ENCODE measurements at regions not wholly inside any gene's neighbourhood (a gene's known extent, or its start where the extent isn't known, plus 50 kb on each side); places are given as distances from the start of the nearest gene placed in this dataset.

- TF ChIP-seq ZSCAN20 (CRISPR knock-in tag; IDR thresholded peaks at IDR 0.05) (no peak), GATA3 (IDR thresholded peaks at IDR 0.05; ENCODE audit: borderline replicate concordance) (no peak), RAD21 (conservative IDR thresholded peaks at IDR 0.05 in 1 of 2, IDR thresholded peaks at IDR 0.05 in 1 of 2) (no peak), POLR2A (IDR thresholded peaks at IDR 0.05; ENCODE audit: low read length) (no peak), CTCF (IDR thresholded peaks at IDR 0.05) (no peak), MYC (IDR thresholded peaks at IDR 0.05; ENCODE audit: borderline replicate concordance, low read length) (no peak), CEBPB (IDR thresholded peaks at IDR 0.05) (no peak), FOSL2 (IDR thresholded peaks at IDR 0.05) (no peak), FOSL2 (CRISPR knock-in tag; IDR thresholded peaks at IDR 0.05) (no peak), MAX (IDR thresholded peaks at IDR 0.05) (no peak), HDAC2 (IDR thresholded peaks at IDR 0.05) (no peak), ELK1 (IDR thresholded peaks at IDR 0.05; ENCODE audit: low read depth, low read length) (no peak), REST (IDR thresholded peaks at IDR 0.05) (no peak), TP53 (CRISPR knock-in tag; IDR thresholded peaks at IDR 0.05) (no peak), RCOR1 (IDR thresholded peaks at IDR 0.05; ENCODE audit: low read depth, low read length) (no peak)
Measured at GRCh38 chr10:111246136-111246535, 169.3 kb downstream of the ADRA2A start.
